Fibroblast of pulmonary artery (primary cell): ENCODE measurements at regions not wholly inside any gene's neighbourhood (a gene's known extent, or its start where the extent isn't known, plus 50 kb on each side); places are given as distances from the start of the nearest gene placed in this dataset.

Source experiments
- DNase-seq: peaks from one replicate; pipeline ENCODE4 v3.0.0-alpha.2; 2010; ENCODE audit warnings: low read depth
- H3K4me3 ChIP-seq: replicated peaks from 2 replicates; pipeline ENCODE4 v1.5.1; 2011; ENCODE audit warnings: low read depth, mild to moderate bottlenecking, control low read depth, low read length, moderate library complexity
- TF ChIP-seq, protein P1 (sequence below): IDR thresholded peaks from 2 replicates; pipeline ENCODE4 v1.5.1; 2011; ENCODE audit warnings: mild to moderate bottlenecking, control low read depth, low read length, inconsistent platforms; ENCODE audit errors: missing control alignments

DNA sequence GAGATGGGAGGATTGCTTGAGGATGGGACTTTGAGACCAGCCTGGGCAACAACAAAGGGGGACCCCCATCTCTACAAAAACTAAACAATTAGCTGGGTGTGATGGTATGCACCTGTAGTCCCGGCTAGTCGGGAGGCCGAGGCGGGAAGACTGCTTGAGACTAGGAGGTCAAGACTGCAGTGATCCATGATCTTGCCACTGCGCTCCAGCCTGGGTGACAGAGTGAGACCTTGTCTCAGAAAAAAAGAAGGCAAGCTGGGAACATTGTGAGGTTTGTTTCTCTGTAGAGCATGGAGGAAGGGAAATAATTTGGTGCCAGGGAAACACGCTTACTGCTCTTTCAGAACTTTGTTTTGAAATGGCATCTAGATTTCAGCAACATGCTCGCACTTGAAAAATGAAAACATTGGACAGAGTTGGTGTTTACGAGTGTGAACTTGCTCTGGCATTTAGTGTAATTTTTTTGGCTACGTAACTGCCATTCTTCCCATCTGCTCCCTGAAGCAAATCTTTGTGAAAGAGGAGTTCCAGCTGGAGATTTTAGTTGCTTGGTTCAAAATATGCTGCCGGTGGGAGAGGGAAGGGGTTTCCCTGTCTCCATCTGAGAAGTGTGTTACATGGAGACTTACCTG is 125.6 kb upstream of the DLX2 start:
- TF ChIP-seq, protein P1, sequence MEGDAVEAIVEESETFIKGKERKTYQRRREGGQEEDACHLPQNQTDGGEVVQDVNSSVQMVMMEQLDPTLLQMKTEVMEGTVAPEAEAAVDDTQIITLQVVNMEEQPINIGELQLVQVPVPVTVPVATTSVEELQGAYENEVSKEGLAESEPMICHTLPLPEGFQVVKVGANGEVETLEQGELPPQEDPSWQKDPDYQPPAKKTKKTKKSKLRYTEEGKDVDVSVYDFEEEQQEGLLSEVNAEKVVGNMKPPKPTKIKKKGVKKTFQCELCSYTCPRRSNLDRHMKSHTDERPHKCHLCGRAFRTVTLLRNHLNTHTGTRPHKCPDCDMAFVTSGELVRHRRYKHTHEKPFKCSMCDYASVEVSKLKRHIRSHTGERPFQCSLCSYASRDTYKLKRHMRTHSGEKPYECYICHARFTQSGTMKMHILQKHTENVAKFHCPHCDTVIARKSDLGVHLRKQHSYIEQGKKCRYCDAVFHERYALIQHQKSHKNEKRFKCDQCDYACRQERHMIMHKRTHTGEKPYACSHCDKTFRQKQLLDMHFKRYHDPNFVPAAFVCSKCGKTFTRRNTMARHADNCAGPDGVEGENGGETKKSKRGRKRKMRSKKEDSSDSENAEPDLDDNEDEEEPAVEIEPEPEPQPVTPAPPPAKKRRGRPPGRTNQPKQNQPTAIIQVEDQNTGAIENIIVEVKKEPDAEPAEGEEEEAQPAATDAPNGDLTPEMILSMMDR: no peak
- no peak overlapping the region for H3K4me3 ChIP-seq
- DNase-seq: no peak

DNA sequence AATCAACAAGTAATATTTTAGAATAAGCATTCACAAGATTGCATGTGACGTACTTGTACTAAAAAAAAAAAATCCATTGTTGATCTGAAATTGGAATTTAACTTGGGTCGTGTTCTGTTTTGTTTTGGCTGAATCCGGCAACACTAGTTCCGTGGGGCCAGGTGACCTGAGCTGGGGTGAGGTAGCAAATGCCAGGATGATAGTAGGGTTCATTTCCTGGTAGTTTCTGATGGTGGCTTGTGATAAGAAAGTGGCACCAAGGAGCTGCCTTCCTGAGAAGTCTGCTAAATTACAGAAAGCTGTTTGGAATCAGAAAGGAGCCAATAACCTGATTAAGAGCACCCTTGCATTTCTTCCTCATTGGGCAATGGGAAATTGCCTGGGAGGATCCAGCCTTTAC is 126.4 kb upstream of the DLX2 start:
- H3K4me3 ChIP-seq: no peak overlapping the region
- TF ChIP-seq, protein P1: no peak
- DNase-seq: no peak

DNA sequence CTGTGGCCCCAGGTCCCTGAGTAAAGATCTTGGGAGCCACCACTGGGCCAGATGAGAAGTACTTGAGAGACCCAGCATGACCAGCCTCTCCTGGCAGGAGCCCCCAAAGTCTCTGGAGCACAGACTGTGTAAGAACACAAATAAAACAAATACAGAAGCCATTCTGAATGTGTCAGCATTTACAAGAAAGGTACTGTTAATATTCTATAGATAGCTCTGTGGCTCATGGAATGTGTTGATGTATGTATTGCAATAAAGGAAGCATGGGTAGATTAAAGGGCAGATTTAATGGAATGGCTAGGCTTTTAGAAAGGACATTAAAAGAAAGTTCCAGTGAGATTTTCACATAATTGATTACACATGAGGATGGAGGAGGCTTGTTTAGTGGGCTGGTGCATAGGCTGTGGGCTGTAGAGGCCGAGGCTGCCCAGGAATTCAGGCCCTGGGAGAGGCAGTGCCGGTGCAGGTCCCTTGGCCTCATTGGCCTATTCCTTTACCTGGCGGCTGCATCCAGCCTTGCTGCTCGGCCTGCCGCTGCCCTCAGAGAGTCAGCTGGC is 127.7 kb upstream of the DLX2 start:
- TF ChIP-seq, protein P1: no peak
- no peak for DNase-seq
- H3K4me3 ChIP-seq: no peak overlapping the region

DNA sequence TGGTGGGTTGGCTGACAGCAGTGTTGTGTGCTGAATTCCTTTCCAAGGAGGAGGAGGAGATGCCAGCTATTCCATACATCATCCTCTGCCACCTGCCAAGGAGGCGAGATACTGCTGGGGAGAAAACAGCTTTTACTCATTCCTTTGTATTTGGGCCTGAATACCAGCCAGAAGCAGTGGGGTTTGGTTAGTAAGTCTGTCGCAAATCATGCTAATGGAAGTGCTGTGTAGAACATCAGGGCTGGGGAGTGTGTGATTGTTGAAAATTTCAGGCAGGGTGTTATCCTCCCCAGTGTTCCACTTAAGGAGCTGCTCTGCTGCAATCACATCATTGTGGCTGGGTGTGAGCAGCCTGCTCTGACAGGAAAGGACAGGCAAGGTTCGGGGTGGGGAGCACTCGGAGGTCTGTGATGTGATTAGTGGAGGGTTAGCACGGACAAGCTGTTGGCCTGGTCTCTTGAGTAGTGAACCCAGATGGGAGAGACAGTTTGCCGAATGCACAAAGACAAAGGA is 128.2 kb upstream of the DLX2 start:
- TF ChIP-seq, protein P1: no peak
- no peak for DNase-seq
- H3K4me3 ChIP-seq: no peak overlapping the region

DNA sequence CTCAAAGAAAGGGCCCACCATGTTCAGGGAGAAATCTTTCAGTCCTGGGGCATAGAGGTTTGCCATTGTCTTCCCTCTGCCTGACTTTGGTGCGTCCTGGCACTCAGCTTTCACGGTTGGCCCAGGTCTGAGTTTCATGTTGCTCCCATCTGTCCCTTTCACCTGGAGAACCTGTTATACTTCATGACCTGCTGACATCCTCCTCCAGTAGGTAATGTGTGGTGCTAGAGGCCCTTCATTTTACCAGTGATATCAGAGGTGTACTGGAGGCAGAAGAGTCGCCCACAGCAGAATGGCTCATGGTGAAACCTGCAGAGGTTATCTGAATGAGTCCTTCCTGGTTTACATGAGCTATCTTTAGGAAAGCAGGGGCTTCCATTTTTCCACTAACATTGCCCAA is 128.8 kb upstream of the DLX2 start:
- TF ChIP-seq, protein P1: no peak
- no peak for DNase-seq
- no peak overlapping the region for H3K4me3 ChIP-seq

DNA sequence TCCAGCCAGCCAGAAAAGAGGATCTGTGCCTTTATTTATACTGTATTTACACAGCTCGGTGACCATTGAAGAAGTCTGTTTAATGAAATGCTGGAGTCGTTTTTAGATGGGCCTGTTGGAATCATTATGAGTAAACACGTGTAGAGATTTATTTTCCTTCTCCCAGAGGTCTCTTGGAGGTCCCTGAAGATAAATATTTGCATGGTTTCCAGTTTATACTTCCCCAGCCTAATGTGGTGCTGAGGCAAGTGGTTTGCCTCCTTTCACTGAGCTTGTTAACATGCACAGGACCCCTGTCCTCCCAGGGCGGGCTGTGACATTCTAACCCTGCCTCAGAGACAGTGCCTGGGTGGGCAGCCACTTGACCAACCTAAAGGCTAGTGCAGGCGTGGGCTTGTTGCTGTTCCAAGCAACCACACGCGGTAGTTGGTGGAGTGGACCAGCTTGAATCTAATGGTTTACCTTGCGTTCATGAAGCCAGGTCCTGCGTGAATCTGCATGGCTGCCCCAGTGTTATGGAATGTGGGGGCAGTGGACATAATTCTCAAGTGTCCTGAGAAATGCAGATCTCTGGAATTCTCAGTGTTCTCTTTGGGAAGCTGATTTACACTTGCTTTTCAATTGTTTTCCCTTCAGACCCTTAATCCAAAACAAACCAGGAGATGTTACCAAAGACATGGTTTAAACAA is 130.2 kb upstream of the DLX2 start:
- TF ChIP-seq, protein P1: no peak
- DNase-seq: no peak
- H3K4me3 ChIP-seq: no peak overlapping the region
